GM12878 (cell line): ENCODE measurements at regions not wholly inside any gene's neighbourhood (a gene's known extent, or its start where the extent isn't known, plus 50 kb on each side); places are given as distances from the start of the nearest gene placed in this dataset.

ENCODE experiments used
- ATAC-seq: fragments of 200-7000 bp; cut with Tn5 transposase; 3 replicates; pipeline ENCODE4 v1.9.1; 2020; ENCODE audit warnings: mild to moderate bottlenecking, moderate library complexity
- BruUV-seq: library from RNA; stranded (reverse); fragments of 400-500 nt; replicated peaks from 2 replicates; lab custom pipeline; 2021; lab: Mats Ljungman, UMichigan
- CTCF ChIA-PET: fragments of 300-600 bp; sonication (Branson Sonifier 250); formaldehyde crosslinking; extraction: SDS; loops from one replicate; lab custom pipeline; 2021; ENCODE audit warnings: inconsistent platforms; lab: Yijun Ruan, JAX
- POLR2A ChIA-PET: fragments of 350-600 bp; formaldehyde crosslinking; extraction: SDS; loops from one replicate; lab custom pipeline; 2021; ENCODE audit warnings: inconsistent platforms; lab: Charles Lee
- RAD21 ChIA-PET: fragments of 300-600 bp; sonication (Branson Sonifier 250); formaldehyde crosslinking; loops from one replicate; lab custom pipeline; 2023; ENCODE audit warnings: antibody characterized with exemption; ENCODE audit not compliant: unreplicated experiment; lab: Charles Lee
- SMC1A ChIA-PET: fragments of 300-600 bp; sonication (Branson Sonifier 250); formaldehyde crosslinking; loops from one replicate; lab custom pipeline; 2023; ENCODE audit not compliant: unreplicated experiment, uncharacterized antibody; lab: Charles Lee
- DNase-seq: peaks from one replicate; pipeline ENCODE4 v3.0.0-alpha.2; 2011; ENCODE audit warnings: low read depth, low spot score
- FAIRE-seq: peaks from 3 replicates; lab custom pipeline; 2011; peaks lifted over from hg19 to GRCh38; lab: Jason Lieb, UNC
- H2AFZ ChIP-seq: 2 replicates; pipeline ENCODE4 v1.6.0; 2011; ENCODE audit warnings: low read depth, low read length, control low read depth; ENCODE audit not compliant: control insufficient read depth
- H3K27ac ChIP-seq: 2 replicates; pipeline ENCODE4 v1.5.1; 2011; ENCODE audit warnings: control low read depth; ENCODE audit not compliant: control insufficient read depth, insufficient read depth
- H3K27me3 ChIP-seq, 2 experiments: replicated peaks in 1 of 2; 2 replicates each; pipeline versions ENCODE4 v1.6.0 to v1.6.1; 2011; ENCODE audit warnings: low read length in 1 of 2; ENCODE audit not compliant: control insufficient read depth in 2 of 2, insufficient read depth in 2 of 2
- H3K36me3 ChIP-seq, 2 experiments: 2 replicates each; pipeline ENCODE4 v1.5.1; 2011; ENCODE audit warnings: low read length in 1 of 2; ENCODE audit not compliant: control insufficient read depth in 2 of 2, insufficient read depth in 2 of 2
- H3K4me1 ChIP-seq: 2 replicates; pipeline ENCODE4 v1.6.1; 2011; ENCODE audit warnings: mild to moderate bottlenecking, low read length, moderate library complexity, mixed read lengths; ENCODE audit not compliant: control insufficient read depth, insufficient read depth
- H3K4me2 ChIP-seq: 2 replicates; pipeline ENCODE4 v1.6.0; 2011; ENCODE audit warnings: control low read depth; ENCODE audit not compliant: control insufficient read depth, insufficient read depth
- H3K4me3 ChIP-seq: fragments of 200-600 bp; sonication (generic); 2 replicates; pipeline ENCODE4 v1.5.1; 2016
- H3K79me2 ChIP-seq: 2 replicates; pipeline ENCODE4 v1.6.0; 2011; ENCODE audit warnings: low read length; ENCODE audit not compliant: control insufficient read depth, insufficient read depth
- H3K9ac ChIP-seq: 2 replicates; pipeline ENCODE4 v1.8.0; 2011; ENCODE audit warnings: low read length, control low read depth, mixed read lengths; ENCODE audit not compliant: control insufficient read depth, insufficient read depth
- H3K9me3 ChIP-seq: replicated peaks from 3 replicates; pipeline ENCODE4 v1.5.1; 2011; ENCODE audit warnings: mild to moderate bottlenecking, low read length; ENCODE audit not compliant: control insufficient read depth, insufficient read depth
- H4K20me1 ChIP-seq: 2 replicates; pipeline ENCODE4 v1.6.0; 2011; ENCODE audit not compliant: control insufficient read depth, insufficient read depth
- BACH1 ChIP-seq: fragments of 450-650 bp; IDR thresholded peaks from 2 replicates; pipeline ENCODE4 v1.6.1; 2017; ENCODE audit warnings: mild to moderate bottlenecking, borderline replicate concordance
- CBX3 ChIP-seq: fragments of 200-600 bp; sonication (generic); IDR thresholded peaks from 2 replicates; pipeline ENCODE4 v1.6.1; 2016; ENCODE audit warnings: low read depth, borderline replicate concordance
- CREM ChIP-seq: IDR thresholded peaks from 2 replicates; pipeline ENCODE4 v1.6.1; 2014; ENCODE audit warnings: antibody characterized with exemption, low read depth
- EGR1 ChIP-seq, 2 experiments: IDR thresholded peaks; 1 replicate in 1 of 2; 2 replicates in 1 of 2; pipeline ENCODE4 v1.6.1; 2011 to 2012; ENCODE audit warnings: low read depth in 2 of 2, low read length in 2 of 2, borderline replicate concordance in 1 of 2, mild to moderate bottlenecking in 1 of 2, moderate library complexity in 1 of 2
- RB1 ChIP-seq: fragments of 450-650 bp; formaldehyde crosslinking; IDR thresholded peaks from 2 replicates; pipeline ENCODE4 v1.6.1; 2017; ENCODE audit warnings: mild to moderate bottlenecking, borderline replicate concordance
- RCOR1 ChIP-seq: conservative IDR thresholded peaks from 2 replicates; pipeline ENCODE4 v1.6.1; 2012; ENCODE audit warnings: low read depth, low read length, improper control_type of control experiment
- SIX5 ChIP-seq: IDR thresholded peaks from 2 replicates; pipeline ENCODE4 v1.6.1; 2011; ENCODE audit warnings: mild to moderate bottlenecking, low read depth, low read length, moderate library complexity; ENCODE audit not compliant: severe bottlenecking
- SPI1 ChIP-seq: IDR thresholded peaks from 2 replicates; pipeline ENCODE4 v1.6.1; 2011; ENCODE audit warnings: low read depth, mild to moderate bottlenecking, low read length, moderate library complexity, borderline replicate concordance; ENCODE audit not compliant: insufficient read depth
- ZBED1 ChIP-seq: IDR thresholded peaks from 2 replicates; pipeline ENCODE4 v1.6.1; 2016; ENCODE audit warnings: borderline replicate concordance
- WGBS: methylation state at CpG from one replicate; pipeline ENCODE4 v1.1.6; 2016; ENCODE audit warnings: low lambda C conversion rate; ENCODE audit not compliant: insufficient replicate concordance, insufficient coverage; ENCODE audit errors: missing lambda C conversion rate; 5-methylcytosine and 5-hydroxymethylcytosine counted together
- in situ Hi-C: fragments of 300-500 bp; cut with MboI; formaldehyde crosslinking; loops from 9 replicates; pipeline ENCODE4 v1.14.3; 2018; ENCODE audit warnings: mixed read lengths
- intact Hi-C: fragments of 100-400 bp; cut with micrococcal nuclease; formaldehyde crosslinking; loops from one replicate; pipeline ENCODE4 v1.14.2; 2022; ENCODE audit not compliant: unreplicated experiment
- TF ChIP-seq, protein P1 (sequence below): fragments of 450-650 bp; IDR thresholded peaks from 2 replicates; pipeline ENCODE4 v1.6.1; 2018; ENCODE audit warnings: borderline replicate concordance, mild to moderate bottlenecking; ENCODE audit not compliant: partially characterized antibody
- TF ChIP-seq, protein P2 (sequence below): fragments of 450-650 bp; IDR thresholded peaks from 2 replicates; pipeline ENCODE4 v1.6.1; 2018; ENCODE audit warnings: mild to moderate bottlenecking, low read depth, moderate library complexity; ENCODE audit not compliant: partially characterized antibody

DNA sequence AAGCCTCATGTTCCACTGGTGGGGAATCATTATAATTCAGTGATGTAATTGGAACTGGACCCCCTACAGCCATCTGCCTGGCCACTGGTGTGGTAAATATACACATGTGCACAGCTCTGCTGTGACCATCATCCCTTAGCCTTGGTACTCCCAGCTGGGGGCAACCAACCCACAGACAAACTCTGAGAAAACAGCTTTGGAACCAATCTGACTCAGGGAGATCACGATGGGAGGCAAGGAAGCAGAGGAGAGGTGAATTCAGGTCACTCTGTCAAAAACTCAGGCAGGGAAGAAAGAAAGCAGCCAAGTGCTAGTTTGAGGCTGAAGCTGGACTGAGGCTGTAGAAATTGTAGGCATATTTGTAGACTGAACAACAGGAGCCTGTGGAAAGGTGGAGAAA, 197.8 kb upstream of the GALNT2 start:
- in situ Hi-C loops (no loop called here), intact Hi-C loops (no loop called here)
- FAIRE-seq (no peak), DNase-seq (no peak), ATAC-seq (no peak)
- ChIA-PET SMC1A (interaction anchor here (0.6 kb wide), 1 partner anchor 699 kb away, joined by 3 read pairs; no protein-coding TSS in a partner anchor), POLR2A (interaction anchor here (0.7 kb wide), 1 partner anchor 48 kb away, joined by 3 read pairs; no protein-coding TSS in a partner anchor), CTCF (interaction anchor here (0.6 kb wide), 1 partner anchor 436 kb away, joined by 3 read pairs; no protein-coding TSS in a partner anchor), RAD21 (no interaction called here)
- no peak overlapping the region for H3K9ac ChIP-seq
- WGBS, result 82% methylated on average over 1 of the region's 1 CpG
- no peak overlapping the region for H3K4me2 ChIP-seq
- BruUV-seq, result no TSS peak
- H3K4me1 ChIP-seq, result no peaks in the 10 kb centered on the region
- no peak overlapping the region for H3K27ac ChIP-seq
- no peaks in the 10 kb centered on the region for H3K79me2 ChIP-seq
- H3K9me3 ChIP-seq, result no peaks in the 10 kb centered on the region
- H2AFZ ChIP-seq, result no peak overlapping the region
- H3K36me3 ChIP-seq, result no peaks in the 10 kb centered on the region
- H4K20me1 ChIP-seq, result no peaks in the 10 kb centered on the region
- TF ChIP-seq, protein P1, sequence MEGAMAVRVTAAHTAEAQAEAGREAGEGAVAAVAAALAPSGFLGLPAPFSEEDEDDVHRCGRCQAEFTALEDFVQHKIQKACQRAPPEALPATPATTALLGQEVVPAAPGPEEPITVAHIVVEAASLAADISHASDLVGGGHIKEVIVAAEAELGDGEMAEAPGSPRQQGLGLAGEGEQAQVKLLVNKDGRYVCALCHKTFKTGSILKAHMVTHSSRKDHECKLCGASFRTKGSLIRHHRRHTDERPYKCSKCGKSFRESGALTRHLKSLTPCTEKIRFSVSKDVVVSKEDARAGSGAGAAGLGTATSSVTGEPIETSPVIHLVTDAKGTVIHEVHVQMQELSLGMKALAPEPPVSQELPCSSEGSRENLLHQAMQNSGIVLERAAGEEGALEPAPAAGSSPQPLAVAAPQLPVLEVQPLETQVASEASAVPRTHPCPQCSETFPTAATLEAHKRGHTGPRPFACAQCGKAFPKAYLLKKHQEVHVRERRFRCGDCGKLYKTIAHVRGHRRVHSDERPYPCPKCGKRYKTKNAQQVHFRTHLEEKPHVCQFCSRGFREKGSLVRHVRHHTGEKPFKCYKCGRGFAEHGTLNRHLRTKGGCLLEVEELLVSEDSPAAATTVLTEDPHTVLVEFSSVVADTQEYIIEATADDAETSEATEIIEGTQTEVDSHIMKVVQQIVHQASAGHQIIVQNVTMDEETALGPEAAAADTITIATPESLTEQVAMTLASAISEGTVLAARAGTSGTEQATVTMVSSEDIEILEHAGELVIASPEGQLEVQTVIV, result no peak
- TF ChIP-seq ZBED1 (no peak), RCOR1 (no peak), SPI1 (no peak)
- no peaks in the 10 kb centered on the region for H3K27me3 ChIP-seq
- H3K4me3 ChIP-seq, result no peak overlapping the region

DNA sequence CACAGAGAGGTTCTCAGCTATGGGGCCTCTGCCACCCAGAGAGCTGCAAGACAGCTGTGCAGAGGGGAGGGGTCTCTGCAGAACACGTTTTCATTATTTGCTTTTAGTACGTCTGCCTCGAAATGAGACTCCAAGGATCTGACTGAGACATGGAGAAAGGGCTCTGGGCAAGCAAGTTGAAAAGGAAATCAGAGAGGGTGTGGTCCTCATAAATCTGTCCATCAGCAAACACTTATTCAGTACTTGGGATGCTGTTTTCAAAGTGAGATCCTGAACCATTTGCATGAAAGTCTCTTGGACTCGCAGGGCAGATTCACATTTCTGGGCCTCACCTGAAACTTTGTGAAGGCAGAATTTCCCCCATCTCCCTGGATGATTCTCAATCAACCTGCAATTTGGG, 197.4 kb upstream of the GALNT2 start:
- ChIA-PET CTCF (interaction anchor here (0.6 kb wide), 1 partner anchor 436 kb away, joined by 3 read pairs; no protein-coding TSS in a partner anchor), SMC1A (interaction anchor here (0.6 kb wide), 1 partner anchor 698 kb away, joined by 3 read pairs; no protein-coding TSS in a partner anchor), RAD21 (no interaction called here), POLR2A (no interaction called here)
- Histone ChIP-seq H3K27me3 (no peaks in the 10 kb centered on the region), H3K9ac (no peak overlapping the region), H3K79me2 (no peaks in the 10 kb centered on the region), H2AFZ (no peak overlapping the region), H3K4me3 (no peak overlapping the region), H3K9me3 (no peaks in the 10 kb centered on the region), H3K4me2 (no peak overlapping the region), H3K36me3 (no peaks in the 10 kb centered on the region), H3K27ac (no peak overlapping the region), H3K4me1 (no peaks in the 10 kb centered on the region), H4K20me1 (no peaks in the 10 kb centered on the region)
- DNase-seq (no peak), ATAC-seq (no peak), FAIRE-seq (no peak)
- TF ChIP-seq CREM (no peak), BACH1 (no peak), SIX5 (no peak), RB1 (no peak), CBX3 (no peak), EGR1 (IDR thresholded peaks at IDR 0.05; ENCODE audit: borderline replicate concordance in 1 of 2, low read depth in 2 of 2, low read length in 2 of 2) (no peak)
- TF ChIP-seq, protein P2, sequence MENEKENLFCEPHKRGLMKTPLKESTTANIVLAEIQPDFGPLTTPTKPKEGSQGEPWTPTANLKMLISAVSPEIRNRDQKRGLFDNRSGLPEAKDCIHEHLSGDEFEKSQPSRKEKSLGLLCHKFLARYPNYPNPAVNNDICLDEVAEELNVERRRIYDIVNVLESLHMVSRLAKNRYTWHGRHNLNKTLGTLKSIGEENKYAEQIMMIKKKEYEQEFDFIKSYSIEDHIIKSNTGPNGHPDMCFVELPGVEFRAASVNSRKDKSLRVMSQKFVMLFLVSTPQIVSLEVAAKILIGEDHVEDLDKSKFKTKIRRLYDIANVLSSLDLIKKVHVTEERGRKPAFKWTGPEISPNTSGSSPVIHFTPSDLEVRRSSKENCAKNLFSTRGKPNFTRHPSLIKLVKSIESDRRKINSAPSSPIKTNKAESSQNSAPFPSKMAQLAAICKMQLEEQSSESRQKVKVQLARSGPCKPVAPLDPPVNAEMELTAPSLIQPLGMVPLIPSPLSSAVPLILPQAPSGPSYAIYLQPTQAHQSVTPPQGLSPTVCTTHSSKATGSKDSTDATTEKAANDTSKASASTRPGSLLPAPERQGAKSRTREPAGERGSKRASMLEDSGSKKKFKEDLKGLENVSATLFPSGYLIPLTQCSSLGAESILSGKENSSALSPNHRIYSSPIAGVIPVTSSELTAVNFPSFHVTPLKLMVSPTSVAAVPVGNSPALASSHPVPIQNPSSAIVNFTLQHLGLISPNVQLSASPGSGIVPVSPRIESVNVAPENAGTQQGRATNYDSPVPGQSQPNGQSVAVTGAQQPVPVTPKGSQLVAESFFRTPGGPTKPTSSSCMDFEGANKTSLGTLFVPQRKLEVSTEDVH, result no peak
- WGBS, result 52% methylated on average over 4 of the region's 4 CpGs
- intact Hi-C loops (no loop called here), in situ Hi-C loops (no loop called here)
- no TSS peak for BruUV-seq
